ENCODE measurements at regions not wholly inside any gene's neighbourhood (a gene's known extent, or its start where the extent isn't known, plus 50 kb on each side); places are given as distances from the start of the nearest gene placed in this dataset.

DNA sequence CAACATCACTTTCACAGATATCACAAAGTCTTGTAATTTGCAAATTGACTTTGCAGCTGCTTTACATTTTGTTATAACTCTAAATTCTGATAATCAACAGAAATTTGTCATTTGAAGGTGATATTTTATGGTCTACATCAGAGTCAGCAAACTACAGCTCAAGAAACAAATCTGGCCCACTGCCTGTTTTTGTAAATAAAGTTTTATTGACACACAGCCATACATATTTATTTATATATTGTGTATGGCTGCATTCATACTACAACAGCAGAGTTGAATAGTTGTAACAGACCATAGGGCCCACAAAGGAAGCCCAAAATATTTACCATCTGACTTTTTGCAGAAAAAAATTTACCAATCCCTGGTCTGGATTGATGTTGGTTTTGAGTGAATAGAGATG lies 87.0 kb upstream of the GRIA1 start:
- ChIA-PET CTCF (no interaction called here), POLR2A (no interaction called here)
- no peaks in the 10 kb centered on the region for H3K9me3 Mint-ChIP-seq (ENCODE audit: unreplicated experiment)
- H3K36me3 Mint-ChIP-seq (ENCODE audit: insufficient read depth, unreplicated experiment), result no peaks in the 10 kb centered on the region
- BruUV-seq (replicated peaks), result no TSS peak
- no peak for DNase-seq (ENCODE audit: unreplicated experiment)
- peaks cover 14% of the 10 kb centered on the region for H3K4me1 Mint-ChIP-seq (ENCODE audit: insufficient read depth, unreplicated experiment)
- no peak overlapping the region for H3K27ac Mint-ChIP-seq (ENCODE audit: low read depth, unreplicated experiment)
- H3K27me3 Mint-ChIP-seq (ENCODE audit: insufficient read depth, unreplicated experiment), result no peaks in the 10 kb centered on the region
- TF ChIP-seq, protein P1, sequence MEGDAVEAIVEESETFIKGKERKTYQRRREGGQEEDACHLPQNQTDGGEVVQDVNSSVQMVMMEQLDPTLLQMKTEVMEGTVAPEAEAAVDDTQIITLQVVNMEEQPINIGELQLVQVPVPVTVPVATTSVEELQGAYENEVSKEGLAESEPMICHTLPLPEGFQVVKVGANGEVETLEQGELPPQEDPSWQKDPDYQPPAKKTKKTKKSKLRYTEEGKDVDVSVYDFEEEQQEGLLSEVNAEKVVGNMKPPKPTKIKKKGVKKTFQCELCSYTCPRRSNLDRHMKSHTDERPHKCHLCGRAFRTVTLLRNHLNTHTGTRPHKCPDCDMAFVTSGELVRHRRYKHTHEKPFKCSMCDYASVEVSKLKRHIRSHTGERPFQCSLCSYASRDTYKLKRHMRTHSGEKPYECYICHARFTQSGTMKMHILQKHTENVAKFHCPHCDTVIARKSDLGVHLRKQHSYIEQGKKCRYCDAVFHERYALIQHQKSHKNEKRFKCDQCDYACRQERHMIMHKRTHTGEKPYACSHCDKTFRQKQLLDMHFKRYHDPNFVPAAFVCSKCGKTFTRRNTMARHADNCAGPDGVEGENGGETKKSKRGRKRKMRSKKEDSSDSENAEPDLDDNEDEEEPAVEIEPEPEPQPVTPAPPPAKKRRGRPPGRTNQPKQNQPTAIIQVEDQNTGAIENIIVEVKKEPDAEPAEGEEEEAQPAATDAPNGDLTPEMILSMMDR (IDR thresholded peaks at IDR 0.05; ENCODE audit: unreplicated experiment), result no peak
- intact Hi-C loops (cut with micrococcal nuclease), result no loop called here
- H3K4me3 Mint-ChIP-seq (ENCODE audit: unreplicated experiment), result no peak overlapping the region

DNA sequence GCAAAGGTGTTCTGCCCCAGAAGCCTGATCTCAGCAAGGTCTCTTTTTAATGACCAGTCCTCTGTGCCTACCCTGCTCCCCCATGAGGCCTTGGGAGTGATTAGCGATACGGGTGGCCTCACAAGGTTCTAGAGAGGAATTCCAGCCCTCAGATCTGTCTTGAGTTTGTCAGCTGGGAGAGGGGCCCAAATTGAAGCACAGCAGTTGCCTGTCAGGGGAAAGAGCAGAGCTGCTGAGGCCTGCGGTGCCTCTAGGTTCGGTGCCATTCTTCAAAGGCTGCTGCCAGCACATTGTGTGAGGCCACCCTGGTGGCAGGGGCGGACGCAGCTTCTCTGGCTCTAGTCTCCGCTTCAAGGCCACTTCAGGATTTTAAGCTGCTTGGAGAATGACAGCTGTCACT lies 85.7 kb upstream of the GRIA1 start:
- no TSS peak for BruUV-seq (replicated peaks)
- POLR2A ChIA-PET, result no interaction called here
- H3K27me3 Mint-ChIP-seq (ENCODE audit: insufficient read depth, unreplicated experiment), result no peaks in the 10 kb centered on the region
- no peak overlapping the region for H3K4me3 Mint-ChIP-seq (ENCODE audit: unreplicated experiment)
- CTCF ChIA-PET, result interaction anchor here (1.2 kb wide), 1 partner anchor 500 kb away, joined by 3 read pairs; no protein-coding TSS in a partner anchor
- DNase-seq (ENCODE audit: unreplicated experiment), result no peak
- no peaks in the 10 kb centered on the region for H3K9me3 Mint-ChIP-seq (ENCODE audit: unreplicated experiment)
- intact Hi-C loops (cut with micrococcal nuclease), result no loop called here
- peaks cover 8% of the 10 kb centered on the region for H3K4me1 Mint-ChIP-seq (ENCODE audit: insufficient read depth, unreplicated experiment)
- no peak overlapping the region for H3K27ac Mint-ChIP-seq (ENCODE audit: low read depth, unreplicated experiment)
- no peaks in the 10 kb centered on the region for H3K36me3 Mint-ChIP-seq (ENCODE audit: insufficient read depth, unreplicated experiment)
- TF ChIP-seq, protein P1 (IDR thresholded peaks at IDR 0.05; ENCODE audit: unreplicated experiment), result no peak

DNA sequence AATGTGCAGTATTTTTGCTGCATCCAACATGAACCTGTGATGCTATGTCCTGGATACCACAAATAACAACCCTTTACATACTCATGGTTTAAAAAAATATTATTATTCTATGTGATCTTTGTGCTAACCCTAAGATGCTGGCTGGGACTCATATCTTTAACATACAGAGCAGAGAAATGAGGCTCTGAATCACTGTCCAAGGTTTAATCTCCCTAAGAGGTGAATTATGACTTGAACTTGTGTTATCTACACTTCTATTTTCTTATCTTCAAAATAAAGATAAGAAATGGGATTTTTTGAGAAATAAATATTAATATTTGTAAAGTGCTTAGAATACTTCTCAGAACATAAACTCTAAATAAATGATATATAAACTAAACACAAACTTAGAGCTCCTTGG lies 68.8 kb upstream of the GRIA1 start:
- CTCF ChIA-PET, result interaction anchor here (0.7 kb wide), 1 partner anchor 11 kb away, joined by 3 read pairs; no protein-coding TSS in a partner anchor

DNA sequence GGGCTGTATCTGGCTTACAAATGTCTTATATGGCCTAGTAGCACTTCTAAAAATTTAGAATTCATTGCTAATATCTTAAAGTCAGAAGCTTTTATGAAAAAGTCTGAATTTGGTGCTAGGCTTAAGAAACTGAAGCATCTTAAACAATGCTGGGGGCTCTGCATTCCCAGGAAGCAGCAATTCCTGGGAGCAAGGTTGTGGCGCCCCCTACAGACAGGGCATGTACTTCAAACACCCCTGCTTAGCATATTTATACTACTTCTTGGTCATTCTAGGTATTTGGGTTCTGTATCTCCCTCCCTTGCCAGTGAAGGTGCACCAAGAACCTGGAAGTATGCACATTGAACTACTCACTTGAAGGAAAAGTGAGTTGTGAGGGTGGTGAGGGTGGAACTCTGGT lies 64.6 kb upstream of the GRIA1 start:
- no peak overlapping the region for H3K4me3 Mint-ChIP-seq (ENCODE audit: unreplicated experiment)
- BruUV-seq (replicated peaks), result no TSS peak
- H3K4me1 Mint-ChIP-seq (ENCODE audit: insufficient read depth, unreplicated experiment), result no peaks in the 10 kb centered on the region
- ChIA-PET CTCF (no interaction called here), POLR2A (no interaction called here)
- H3K27ac Mint-ChIP-seq (ENCODE audit: low read depth, unreplicated experiment), result no peak overlapping the region
- intact Hi-C loops (cut with micrococcal nuclease), result loop anchor here (2.0 kb wide), 1 partner anchor 865 kb away; no protein-coding TSS in a partner anchor
- H3K9me3 Mint-ChIP-seq (ENCODE audit: unreplicated experiment), result no peaks in the 10 kb centered on the region
- DNase-seq (ENCODE audit: unreplicated experiment), result peak; percentile 52
- TF ChIP-seq, protein P1 (IDR thresholded peaks at IDR 0.05; ENCODE audit: unreplicated experiment), result peak; percentile 37
- H3K27me3 Mint-ChIP-seq (ENCODE audit: insufficient read depth, unreplicated experiment), result no peaks in the 10 kb centered on the region
- no peaks in the 10 kb centered on the region for H3K36me3 Mint-ChIP-seq (ENCODE audit: insufficient read depth, unreplicated experiment)

More for the DNA sequence above, 68.8 kb upstream of the GRIA1 start:
- no peak overlapping the region for H3K4me3 Mint-ChIP-seq (ENCODE audit: unreplicated experiment)
- TF ChIP-seq, protein P1 (IDR thresholded peaks at IDR 0.05; ENCODE audit: unreplicated experiment), result no peak
- H3K36me3 Mint-ChIP-seq (ENCODE audit: insufficient read depth, unreplicated experiment), result no peaks in the 10 kb centered on the region
- no peaks in the 10 kb centered on the region for H3K9me3 Mint-ChIP-seq (ENCODE audit: unreplicated experiment)
- no peak overlapping the region for H3K27ac Mint-ChIP-seq (ENCODE audit: low read depth, unreplicated experiment)
- POLR2A ChIA-PET, result no interaction called here
- intact Hi-C loops (cut with micrococcal nuclease), result no loop called here
- H3K4me1 Mint-ChIP-seq (ENCODE audit: insufficient read depth, unreplicated experiment), result no peaks in the 10 kb centered on the region
- BruUV-seq (replicated peaks), result no TSS peak
- no peak for DNase-seq (ENCODE audit: unreplicated experiment)
- H3K27me3 Mint-ChIP-seq (ENCODE audit: insufficient read depth, unreplicated experiment), result no peaks in the 10 kb centered on the region
